NCI-H128 (cell line): ENCODE measurements at regions not wholly inside any gene's neighbourhood (a gene's known extent, or its start where the extent isn't known, plus 50 kb on each side); places are given as distances from the start of the nearest gene placed in this dataset.

Experiments used
- DNase-seq: peaks from one replicate; lab custom pipeline; 2025; ENCODE audit not compliant: unreplicated experiment; lab: John Stamatoyannopoulos, UW

- DNase-seq, result no peak
These were observed 94.0 kb upstream of the THBS1 start for GRCh38 chr15:39486621-39487457.

- no peak for DNase-seq
These were observed 93.5 kb upstream of the THBS1 start for GRCh38 chr15:39487458-39487735.

- DNase-seq, result no peak
These were observed 92.4 kb upstream of the THBS1 start for GRCh38 chr15:39488516-39488915.

- DNase-seq, result no peak
These were observed 91.9 kb upstream of the THBS1 start for GRCh38 chr15:39488961-39489360.

- DNase-seq, result no peak
These were observed 89.6 kb upstream of the THBS1 start for GRCh38 chr15:39491115-39491885.

- DNase-seq, result no peak
These were observed 88.9 kb upstream of the THBS1 start for GRCh38 chr15:39491886-39492490.

- no peak for DNase-seq
These were observed 87.3 kb upstream of the THBS1 start for GRCh38 chr15:39493424-39494067.

- no peak for DNase-seq
These were observed 86.4 kb upstream of the THBS1 start for GRCh38 chr15:39494462-39494861.

GRCh38 chr15:39495871-39496840 lies 84.7 kb upstream of the THBS1 start:
- DNase-seq, result no peak

GRCh38 chr15:39497016-39497758 lies 83.7 kb upstream of the THBS1 start:
- no peak for DNase-seq

- no peak for DNase-seq
These were observed 82.9 kb upstream of the THBS1 start for GRCh38 chr15:39497759-39498565.

GRCh38 chr15:39498629-39499028 lies 82.2 kb upstream of the THBS1 start:
- no peak for DNase-seq

- no peak for DNase-seq
These were observed 81.8 kb upstream of the THBS1 start for GRCh38 chr15:39499042-39499441.

GRCh38 chr15:39499681-39500080 lies 81.2 kb upstream of the THBS1 start:
- no peak for DNase-seq

- no peak for DNase-seq
These were observed 79.4 kb upstream of the THBS1 start for GRCh38 chr15:39501366-39502081.

GRCh38 chr15:39502082-39502447 lies 78.8 kb upstream of the THBS1 start:
- no peak for DNase-seq

- DNase-seq, result no peak
These were observed 78.2 kb upstream of the THBS1 start for GRCh38 chr15:39502611-39503195.

GRCh38 chr15:39503526-39503925 lies 77.4 kb upstream of the THBS1 start:
- no peak for DNase-seq
